ENCODE measurements at regions not wholly inside any gene's neighbourhood (a gene's known extent, or its start where the extent isn't known, plus 50 kb on each side); places are given as distances from the start of the nearest gene placed in this dataset.

DNA sequence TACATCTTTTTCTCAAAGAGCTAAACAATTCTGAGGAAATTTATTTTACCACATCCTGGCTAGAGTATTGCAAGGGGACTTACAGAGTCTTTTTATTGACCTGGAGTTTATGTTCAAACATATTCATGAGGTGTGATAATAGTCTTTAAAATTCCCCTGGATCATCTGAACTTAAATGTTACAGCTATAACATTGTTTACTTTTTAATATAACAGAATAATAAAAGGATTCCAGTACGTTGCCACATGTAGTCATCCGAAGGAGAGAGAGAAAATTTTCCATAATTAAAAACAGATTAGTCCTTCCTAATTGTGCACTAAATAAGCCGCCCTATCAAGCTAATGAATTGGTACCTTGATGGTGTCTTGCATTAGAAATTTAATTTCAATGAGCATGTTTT is 765.4 kb upstream of the MAP3K7 start:
- no peak overlapping the region for H3K4me3 ChIP-seq (ENCODE audit: low read depth, low read length)
- H3K27ac ChIP-seq: no peak overlapping the region
- no peaks in the 10 kb centered on the region for H3K36me3 ChIP-seq (replicated peaks)
- DNase-seq: no peak
- H3K27me3 ChIP-seq (replicated peaks): no peaks in the 10 kb centered on the region
- in situ Hi-C loops (cut with HindIII; ENCODE audit: low pct_ligation_motif_present, low sequenced_read_pairs): no loop called here
- TF ChIP-seq, protein P1, sequence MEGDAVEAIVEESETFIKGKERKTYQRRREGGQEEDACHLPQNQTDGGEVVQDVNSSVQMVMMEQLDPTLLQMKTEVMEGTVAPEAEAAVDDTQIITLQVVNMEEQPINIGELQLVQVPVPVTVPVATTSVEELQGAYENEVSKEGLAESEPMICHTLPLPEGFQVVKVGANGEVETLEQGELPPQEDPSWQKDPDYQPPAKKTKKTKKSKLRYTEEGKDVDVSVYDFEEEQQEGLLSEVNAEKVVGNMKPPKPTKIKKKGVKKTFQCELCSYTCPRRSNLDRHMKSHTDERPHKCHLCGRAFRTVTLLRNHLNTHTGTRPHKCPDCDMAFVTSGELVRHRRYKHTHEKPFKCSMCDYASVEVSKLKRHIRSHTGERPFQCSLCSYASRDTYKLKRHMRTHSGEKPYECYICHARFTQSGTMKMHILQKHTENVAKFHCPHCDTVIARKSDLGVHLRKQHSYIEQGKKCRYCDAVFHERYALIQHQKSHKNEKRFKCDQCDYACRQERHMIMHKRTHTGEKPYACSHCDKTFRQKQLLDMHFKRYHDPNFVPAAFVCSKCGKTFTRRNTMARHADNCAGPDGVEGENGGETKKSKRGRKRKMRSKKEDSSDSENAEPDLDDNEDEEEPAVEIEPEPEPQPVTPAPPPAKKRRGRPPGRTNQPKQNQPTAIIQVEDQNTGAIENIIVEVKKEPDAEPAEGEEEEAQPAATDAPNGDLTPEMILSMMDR (IDR thresholded peaks at IDR 0.05; ENCODE audit: low read depth, low read length, missing control alignments): no peak

- TF ChIP-seq, protein P1 (IDR thresholded peaks at IDR 0.05; ENCODE audit: low read depth, low read length, missing control alignments): no peak
- Histone ChIP-seq H3K4me3 (ENCODE audit: low read depth, low read length) (no peak overlapping the region), H3K27me3 (replicated peaks) (no peaks in the 10 kb centered on the region), H3K36me3 (replicated peaks) (no peaks in the 10 kb centered on the region), H3K27ac (no peak overlapping the region)
- no peak for DNase-seq
- in situ Hi-C loops (cut with HindIII; ENCODE audit: low pct_ligation_motif_present, low sequenced_read_pairs): no loop called here
These were observed 763.5 kb upstream of the MAP3K7 start for GRCh38 chr6:91350146-91350908.

DNA sequence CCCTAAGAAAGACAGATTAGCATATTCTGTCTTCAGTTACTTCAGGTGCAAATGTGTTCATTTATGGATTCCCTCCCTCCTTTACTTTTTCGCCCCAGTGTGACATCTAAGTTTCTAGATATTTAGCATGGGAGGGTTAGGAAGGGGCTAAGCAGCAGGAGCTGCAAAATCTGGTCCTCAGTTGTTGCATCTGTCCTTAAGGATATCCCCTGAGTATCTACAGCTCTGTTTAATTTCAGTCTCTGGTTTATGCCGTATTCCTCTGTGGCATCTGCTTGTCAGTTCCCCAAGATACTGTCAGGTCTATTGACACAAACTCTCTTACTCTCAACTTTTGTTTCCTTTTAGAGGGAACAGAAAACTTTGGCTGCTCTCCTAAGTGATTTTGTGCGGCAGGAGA is 754.6 kb upstream of the MAP3K7 start:
- no peaks in the 10 kb centered on the region for H3K27me3 ChIP-seq (replicated peaks)
- no peak overlapping the region for H3K27ac ChIP-seq
- TF ChIP-seq, protein P1 (IDR thresholded peaks at IDR 0.05; ENCODE audit: low read depth, low read length, missing control alignments): no peak
- H3K4me3 ChIP-seq (ENCODE audit: low read depth, low read length): no peak overlapping the region
- no peak for DNase-seq
- in situ Hi-C loops (cut with HindIII; ENCODE audit: low pct_ligation_motif_present, low sequenced_read_pairs): no loop called here
- no peaks in the 10 kb centered on the region for H3K36me3 ChIP-seq (replicated peaks)

- TF ChIP-seq, protein P1 (IDR thresholded peaks at IDR 0.05; ENCODE audit: low read depth, low read length, missing control alignments): no peak
- Histone ChIP-seq H3K27ac (no peak overlapping the region), H3K4me3 (ENCODE audit: low read depth, low read length) (no peak overlapping the region), H3K36me3 (replicated peaks) (no peaks in the 10 kb centered on the region), H3K27me3 (replicated peaks) (no peaks in the 10 kb centered on the region)
- DNase-seq: no peak
- in situ Hi-C loops (cut with HindIII; ENCODE audit: low pct_ligation_motif_present, low sequenced_read_pairs): no loop called here
These were observed 754.1 kb upstream of the MAP3K7 start for GRCh38 chr6:91340896-91341395.

GRCh38 chr6:91337967-91338366 is 751.1 kb upstream of the MAP3K7 start:
- H3K27me3 ChIP-seq (replicated peaks): no peaks in the 10 kb centered on the region
- no peak for DNase-seq
- in situ Hi-C loops (cut with HindIII; ENCODE audit: low pct_ligation_motif_present, low sequenced_read_pairs): no loop called here
- TF ChIP-seq, protein P1 (IDR thresholded peaks at IDR 0.05; ENCODE audit: low read depth, low read length, missing control alignments): peak; percentile 34
- H3K4me3 ChIP-seq (ENCODE audit: low read depth, low read length): no peak overlapping the region
- H3K27ac ChIP-seq: no peak overlapping the region
- H3K36me3 ChIP-seq (replicated peaks): no peaks in the 10 kb centered on the region

GRCh38 chr6:91330896-91331295 is 744.0 kb upstream of the MAP3K7 start:
- H3K27me3 ChIP-seq (replicated peaks): no peaks in the 10 kb centered on the region
- no peaks in the 10 kb centered on the region for H3K36me3 ChIP-seq (replicated peaks)
- DNase-seq: no peak
- no peak overlapping the region for H3K4me3 ChIP-seq (ENCODE audit: low read depth, low read length)
- no peak overlapping the region for H3K27ac ChIP-seq
- TF ChIP-seq, protein P1 (IDR thresholded peaks at IDR 0.05; ENCODE audit: low read depth, low read length, missing control alignments): no peak
- in situ Hi-C loops (cut with HindIII; ENCODE audit: low pct_ligation_motif_present, low sequenced_read_pairs): no loop called here

All from brain microvascular endothelial cell (primary cell).